GM12864 (cell line): ENCODE measurements at regions not wholly inside any gene's neighbourhood (a gene's known extent, or its start where the extent isn't known, plus 50 kb on each side); places are given as distances from the start of the nearest gene placed in this dataset.

ENCODE experiments used
- DNase-seq: peaks from one replicate; pipeline ENCODE4 v3.0.0-alpha.2; 2011; ENCODE audit warnings: low read depth
- H3K4me3 ChIP-seq: 2 replicates; pipeline ENCODE4 v1.5.1; 2011; ENCODE audit warnings: mild to moderate bottlenecking, low read depth, low read length, control low read depth
- TF ChIP-seq, protein P1 (sequence below): IDR thresholded peaks from 2 replicates; pipeline ENCODE4 v1.5.1; 2011; ENCODE audit warnings: low read depth, mild to moderate bottlenecking, moderate library complexity, low read length, control low read depth, inconsistent platforms; ENCODE audit errors: missing control alignments

DNA sequence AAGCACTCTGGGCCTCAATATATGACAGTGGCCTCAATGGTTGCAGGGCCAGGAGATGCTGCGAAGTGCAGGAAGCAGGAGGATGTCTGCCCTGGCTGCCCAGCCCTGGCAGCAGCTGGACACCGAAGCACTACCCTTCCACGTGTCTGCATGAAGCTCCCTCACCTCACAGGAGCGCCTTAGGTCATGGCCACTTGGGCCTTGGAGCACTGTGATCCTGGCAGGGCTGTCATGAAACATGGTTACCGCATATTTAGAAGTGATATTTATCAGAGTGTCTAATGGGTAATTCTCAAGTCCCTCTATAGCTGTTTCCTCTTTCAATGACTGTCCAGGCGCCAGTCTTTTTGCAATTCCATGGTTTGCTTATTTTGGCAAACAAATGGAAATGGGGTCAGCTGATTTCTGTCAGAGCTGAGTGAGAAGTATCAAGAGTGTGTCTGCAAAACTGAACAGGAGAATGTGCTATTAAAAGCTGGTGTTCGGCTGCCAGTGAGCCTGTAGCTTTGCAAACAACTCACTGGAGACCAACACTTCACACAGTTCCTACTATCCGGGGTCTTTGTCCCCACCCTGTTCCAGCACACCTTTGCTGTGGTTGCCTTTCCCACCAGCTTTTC is 285.9 kb downstream of the KIF4B start:
- DNase-seq: no peak
- TF ChIP-seq, protein P1, sequence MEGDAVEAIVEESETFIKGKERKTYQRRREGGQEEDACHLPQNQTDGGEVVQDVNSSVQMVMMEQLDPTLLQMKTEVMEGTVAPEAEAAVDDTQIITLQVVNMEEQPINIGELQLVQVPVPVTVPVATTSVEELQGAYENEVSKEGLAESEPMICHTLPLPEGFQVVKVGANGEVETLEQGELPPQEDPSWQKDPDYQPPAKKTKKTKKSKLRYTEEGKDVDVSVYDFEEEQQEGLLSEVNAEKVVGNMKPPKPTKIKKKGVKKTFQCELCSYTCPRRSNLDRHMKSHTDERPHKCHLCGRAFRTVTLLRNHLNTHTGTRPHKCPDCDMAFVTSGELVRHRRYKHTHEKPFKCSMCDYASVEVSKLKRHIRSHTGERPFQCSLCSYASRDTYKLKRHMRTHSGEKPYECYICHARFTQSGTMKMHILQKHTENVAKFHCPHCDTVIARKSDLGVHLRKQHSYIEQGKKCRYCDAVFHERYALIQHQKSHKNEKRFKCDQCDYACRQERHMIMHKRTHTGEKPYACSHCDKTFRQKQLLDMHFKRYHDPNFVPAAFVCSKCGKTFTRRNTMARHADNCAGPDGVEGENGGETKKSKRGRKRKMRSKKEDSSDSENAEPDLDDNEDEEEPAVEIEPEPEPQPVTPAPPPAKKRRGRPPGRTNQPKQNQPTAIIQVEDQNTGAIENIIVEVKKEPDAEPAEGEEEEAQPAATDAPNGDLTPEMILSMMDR: no peak
- no peak overlapping the region for H3K4me3 ChIP-seq

DNA sequence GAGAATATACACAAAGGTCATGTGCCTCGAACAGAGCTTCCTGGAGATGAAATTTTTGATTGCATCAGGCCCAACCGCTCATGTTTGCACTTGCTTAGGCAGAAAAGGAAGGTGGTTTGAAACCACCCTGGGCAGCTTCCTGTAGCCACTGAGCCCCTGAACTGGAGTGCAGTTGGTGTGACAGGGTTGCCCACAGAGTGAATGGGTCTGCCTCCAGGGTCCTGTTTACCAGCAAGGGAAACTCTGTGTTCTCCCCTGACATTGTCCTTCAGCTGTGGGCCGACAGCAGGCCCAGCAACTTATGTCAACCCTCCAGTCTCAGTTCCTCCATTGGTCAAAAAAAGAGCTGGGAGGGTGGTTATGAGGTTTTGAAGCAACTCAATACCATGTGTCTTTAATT is 289.6 kb downstream of the KIF4B start:
- TF ChIP-seq, protein P1: no peak
- H3K4me3 ChIP-seq: no peak overlapping the region
- DNase-seq: no peak

- no peak for DNase-seq
- H3K4me3 ChIP-seq: no peak overlapping the region
- TF ChIP-seq, protein P1: no peak
Measured at GRCh38 chr5:155307229-155307628, 293.7 kb downstream of the KIF4B start.

- no peak overlapping the region for H3K4me3 ChIP-seq
- TF ChIP-seq, protein P1: no peak
- DNase-seq: no peak
Measured at GRCh38 chr5:155308289-155308688, 294.7 kb downstream of the KIF4B start.

GRCh38 chr5:155309021-155309746 is 295.6 kb downstream of the KIF4B start:
- DNase-seq: no peak
- TF ChIP-seq, protein P1: no peak
- H3K4me3 ChIP-seq: no peak overlapping the region

DNA sequence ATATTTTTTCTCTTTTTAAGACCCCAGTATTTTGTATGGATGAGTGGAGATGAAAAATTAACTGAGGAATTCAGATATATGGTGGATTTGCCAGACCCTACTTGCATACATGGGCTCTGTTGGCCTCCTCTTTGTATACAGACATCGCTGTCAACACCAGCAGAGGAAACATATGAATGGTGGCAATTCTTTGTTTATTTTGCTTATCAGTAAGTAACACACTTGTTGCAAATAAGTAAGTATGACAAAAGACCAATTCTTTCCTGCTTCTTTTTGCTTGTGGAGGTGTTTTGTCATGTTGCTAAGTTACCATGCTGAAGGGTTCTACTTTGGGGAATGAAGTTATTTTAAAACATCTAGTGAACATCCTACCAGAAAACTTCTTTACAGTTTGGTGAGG is 298.2 kb downstream of the KIF4B start:
- no peak overlapping the region for H3K4me3 ChIP-seq
- no peak for DNase-seq
- TF ChIP-seq, protein P1: no peak

DNA sequence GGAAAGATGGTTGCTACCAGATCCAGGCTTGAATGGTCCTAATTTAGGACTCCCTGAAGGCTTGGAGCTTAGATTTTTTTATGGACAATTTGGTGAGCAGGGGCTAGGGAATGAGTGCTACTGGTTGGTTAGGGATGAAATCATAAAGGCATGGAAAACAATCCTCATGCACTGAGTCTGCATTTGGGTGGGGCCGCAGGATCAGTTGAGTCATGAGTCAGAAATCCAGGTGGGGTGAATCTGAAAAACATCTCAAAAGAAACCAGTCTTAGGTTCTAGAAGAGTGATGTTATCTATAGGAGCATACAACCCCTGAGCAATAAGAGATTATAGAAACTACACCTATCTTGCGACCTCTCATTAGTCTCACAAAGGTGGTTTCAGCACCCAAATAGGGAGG is 300.0 kb downstream of the KIF4B start:
- no peak for DNase-seq
- no peak overlapping the region for H3K4me3 ChIP-seq
- TF ChIP-seq, protein P1: no peak
